ENCODE measurements at regions not wholly inside any gene's neighbourhood (a gene's known extent, or its start where the extent isn't known, plus 50 kb on each side); places are given as distances from the start of the nearest gene placed in this dataset.

GRCh38 chr2:136381722-136382633 is 264.0 kb upstream of the CXCR4 start:
- peak overlapping the region; percentile 93 for H3K27ac ChIP-seq (ENCODE audit: low read depth, low read length, poor library complexity, severe bottlenecking)

GRCh38 chr2:136381245-136381644 is 263.3 kb upstream of the CXCR4 start:
- intact Hi-C loops (cut with micrococcal nuclease; ENCODE audit: unreplicated experiment), result loop anchor here (5.0 kb wide), 1 partner anchor 584 kb away; no protein-coding TSS in a partner anchor
- peaks cover 100% of the 10 kb centered on the region for H3K4me1 ChIP-seq (ENCODE audit: insufficient read depth, low read length, poor library complexity, severe bottlenecking)
- no TSS peak for BruUV-seq (replicated peaks)
- POLR2A ChIA-PET, result interaction anchor here (0.6 to 9.7 kb wide), 17 partner anchors 9 to 467 kb away, joined by 3 to 111 read pairs (median 8); no protein-coding TSS in a partner anchor
- no peaks in the 10 kb centered on the region for H3K36me3 ChIP-seq (ENCODE audit: insufficient read depth, low read length)
- H2AFZ ChIP-seq (ENCODE audit: low read length), result peak overlapping the region; percentile 18; the same call in 1 of the 2 replicates
- CTCF ChIA-PET (ENCODE audit: unreplicated experiment), result interaction anchor here (0.8 to 4.8 kb wide), 8 partner anchors 9 to 397 kb away, joined by 3 to 20 read pairs (median 5); no protein-coding TSS in a partner anchor
- peak; percentile 58 for TF ChIP-seq CTCF (conservative IDR thresholded peaks at IDR 0.05; ENCODE audit: low read length)
- TF ChIP-seq EZH2phosphoT487 (IDR thresholded peaks at IDR 0.05; ENCODE audit: borderline replicate concordance, low read depth, low read length), result no peak
- H3K4me2 ChIP-seq (ENCODE audit: low read length), result peak overlapping the region; percentile 79
- peak overlapping the region; percentile 93 for H3K27ac ChIP-seq (ENCODE audit: low read depth, low read length, poor library complexity, severe bottlenecking)
- peak; percentile 44 for DNase-seq (ENCODE audit: low spot score)
- H3K9me2 ChIP-seq (ENCODE audit: insufficient read depth, low read length), result no peaks in the 10 kb centered on the region
- peak overlapping the region; percentile 43 for H3K4me3 ChIP-seq (ENCODE audit: low read depth, low read length, poor library complexity, severe bottlenecking)
- H4K20me1 ChIP-seq (ENCODE audit: insufficient read depth, low read length), result no peaks in the 10 kb centered on the region
- no peaks in the 10 kb centered on the region for H3K9me3 ChIP-seq (ENCODE audit: low read length)
- H3K79me2 ChIP-seq (ENCODE audit: insufficient read depth, low read depth, low read length), result no peaks in the 10 kb centered on the region

More at GRCh38 chr2:136381722-136382633, 264.0 kb upstream of the CXCR4 start:
- H3K4me2 ChIP-seq (ENCODE audit: low read length), result peak overlapping the region; percentile 79
- peak overlapping the region; percentile 18; the same call in 1 of the 2 replicates for H2AFZ ChIP-seq (ENCODE audit: low read length)
- H3K9me3 ChIP-seq (ENCODE audit: low read length), result no peaks in the 10 kb centered on the region
- CTCF ChIA-PET (ENCODE audit: unreplicated experiment), result interaction anchor here (0.8 to 4.8 kb wide), 9 partner anchors 14 to 540 kb away, joined by 3 to 20 read pairs (median 5); no protein-coding TSS in a partner anchor
- no peaks in the 10 kb centered on the region for H3K9me2 ChIP-seq (ENCODE audit: insufficient read depth, low read length)
- H3K4me1 ChIP-seq (ENCODE audit: insufficient read depth, low read length, poor library complexity, severe bottlenecking), result peaks cover 100% of the 10 kb centered on the region
- DNase-seq (ENCODE audit: low spot score), result peak; percentile 96
- H4K20me1 ChIP-seq (ENCODE audit: insufficient read depth, low read length), result no peaks in the 10 kb centered on the region
- BruUV-seq (replicated peaks), result TSS peak; percentile 97
- TF ChIP-seq CTCF (conservative IDR thresholded peaks at IDR 0.05; ENCODE audit: low read length) (no peak), EZH2phosphoT487 (IDR thresholded peaks at IDR 0.05; ENCODE audit: borderline replicate concordance, low read depth, low read length) (no peak)
- POLR2A ChIA-PET, result interaction anchor here (0.7 to 9.7 kb wide), 28 partner anchors 9 to 507 kb away, joined by 3 to 111 read pairs (median 4); partner anchors contain the start of gene MCM6
- H3K36me3 ChIP-seq (ENCODE audit: insufficient read depth, low read length), result no peaks in the 10 kb centered on the region
- peak overlapping the region; percentile 43 for H3K4me3 ChIP-seq (ENCODE audit: low read depth, low read length, poor library complexity, severe bottlenecking)
- intact Hi-C loops (cut with micrococcal nuclease; ENCODE audit: unreplicated experiment), result loop anchor here (1.0 to 5.0 kb wide), 4 partner anchors 12 to 585 kb away; no protein-coding TSS in a partner anchor
- no peaks in the 10 kb centered on the region for H3K79me2 ChIP-seq (ENCODE audit: insufficient read depth, low read depth, low read length)
